Stimulated activated CD8-positive, alpha-beta memory T cell treated with anti-CD3 and anti-CD28 coated beads, Interleukin-7, amount 100 ng/mL, for 1 hour (primary cell): ENCODE measurements at regions not wholly inside any gene's neighbourhood (a gene's known extent, or its start where the extent isn't known, plus 50 kb on each side); places are given as distances from the start of the nearest gene placed in this dataset.
"Not testable (repeated sequence)": the region's sequence is repeated elsewhere in the genome, so short reads cannot be mapped to it uniquely, and the experiment has no call there.

Experiments
- DNase-seq, 2 donors: peaks; one replicate each; pipeline ENCODE4 v3.0.0-alpha.2; 2020; ENCODE audit warnings: low read depth in 2 of 2

DNA sequence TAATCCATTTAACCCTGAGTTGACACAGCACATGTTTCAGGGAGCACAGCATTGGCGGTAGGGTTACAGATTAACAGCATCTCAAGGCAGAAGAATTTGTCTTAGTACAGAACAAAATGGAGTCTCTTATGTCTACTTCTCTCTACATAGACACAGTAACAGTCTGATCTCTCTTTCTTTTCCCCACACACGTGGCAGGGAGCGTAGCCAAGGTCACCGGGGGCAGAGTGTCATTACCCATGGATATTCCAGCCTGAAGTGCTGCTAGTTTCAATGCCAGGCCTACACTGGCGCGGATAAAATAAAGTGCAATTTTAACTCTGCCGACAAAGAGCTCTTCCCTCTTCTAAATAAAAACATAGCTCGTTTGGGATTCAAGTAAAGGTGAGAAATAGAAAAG, 366.3 kb upstream of the SGCG start:
- not testable (repeated sequence) for DNase-seq

DNA sequence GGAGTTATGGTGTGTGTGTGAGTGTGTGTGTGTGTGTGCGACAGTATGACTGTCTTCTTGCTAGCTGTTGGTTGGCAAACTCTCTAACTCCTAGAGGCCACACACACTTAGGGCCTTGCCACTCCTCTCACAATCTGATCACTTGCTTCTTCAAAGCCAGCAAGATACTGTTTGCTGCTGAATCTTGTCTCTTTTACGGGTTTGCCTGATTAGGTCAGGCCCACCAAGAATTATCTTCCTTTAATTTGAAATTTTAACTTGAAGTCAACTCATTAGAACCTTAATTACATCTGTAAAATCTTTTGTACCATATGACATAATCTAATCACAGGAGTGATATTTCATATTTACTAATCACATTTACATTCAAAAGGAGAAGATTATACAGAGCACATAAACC, 359.2 kb upstream of the SGCG start:
- no peak for DNase-seq

DNA sequence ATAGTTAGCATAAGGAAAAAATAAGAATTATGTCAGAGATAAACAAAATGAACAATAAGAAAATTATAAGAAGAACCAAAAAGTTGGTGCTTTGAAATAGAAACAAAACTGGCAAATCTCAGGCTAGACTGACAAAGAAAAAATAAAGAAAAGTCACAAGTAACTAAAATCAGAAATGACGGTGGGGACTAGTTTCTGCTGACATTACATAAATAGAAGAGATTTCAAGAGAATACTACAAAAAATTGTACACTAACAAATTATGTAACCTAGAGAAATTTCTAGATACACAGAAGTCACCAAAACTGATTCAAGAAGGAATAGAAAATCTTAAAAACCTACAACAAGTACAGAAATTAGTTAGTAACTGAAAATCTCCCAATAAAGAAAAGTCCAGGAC, 355.6 kb upstream of the SGCG start:
- DNase-seq = no peak

DNA sequence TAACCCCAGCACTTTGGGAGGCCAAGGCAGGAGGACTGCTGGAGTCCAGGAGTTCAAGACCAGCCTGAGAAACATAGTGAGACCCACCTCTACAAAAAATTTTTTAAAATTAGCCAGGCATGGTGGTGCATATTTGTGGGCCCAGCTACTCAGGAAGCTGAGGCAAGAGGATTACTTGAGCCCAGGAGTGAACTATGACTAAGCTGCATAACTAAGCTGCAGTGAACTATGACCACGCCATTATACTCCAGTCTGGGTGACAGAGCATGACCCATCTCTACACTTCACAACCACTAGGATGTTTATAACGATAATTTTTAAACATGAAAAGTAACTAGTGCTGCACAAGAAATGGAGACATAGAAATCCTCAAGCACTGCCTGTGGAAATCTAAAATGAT, 352.7 kb upstream of the SGCG start:
- DNase-seq = no peak

DNA sequence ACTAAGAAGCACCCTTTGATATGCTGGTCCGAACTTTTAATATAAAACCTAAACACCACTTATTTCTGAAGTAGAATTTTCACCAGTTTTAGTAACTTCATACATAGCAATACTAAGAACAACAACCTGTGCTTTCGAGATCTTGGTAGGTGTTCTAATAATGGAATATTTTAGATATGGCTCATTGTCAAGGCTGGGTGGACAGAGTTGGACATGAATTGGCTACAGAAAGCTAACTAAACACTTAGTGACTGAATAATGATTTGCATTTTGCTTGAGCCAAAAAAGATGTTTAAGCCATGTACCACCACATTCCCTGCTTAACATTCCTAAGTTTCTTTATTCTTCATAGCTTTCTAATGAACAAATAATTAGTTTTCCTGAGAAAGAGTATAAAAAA, 344.3 kb upstream of the SGCG start:
- DNase-seq = no peak

DNA sequence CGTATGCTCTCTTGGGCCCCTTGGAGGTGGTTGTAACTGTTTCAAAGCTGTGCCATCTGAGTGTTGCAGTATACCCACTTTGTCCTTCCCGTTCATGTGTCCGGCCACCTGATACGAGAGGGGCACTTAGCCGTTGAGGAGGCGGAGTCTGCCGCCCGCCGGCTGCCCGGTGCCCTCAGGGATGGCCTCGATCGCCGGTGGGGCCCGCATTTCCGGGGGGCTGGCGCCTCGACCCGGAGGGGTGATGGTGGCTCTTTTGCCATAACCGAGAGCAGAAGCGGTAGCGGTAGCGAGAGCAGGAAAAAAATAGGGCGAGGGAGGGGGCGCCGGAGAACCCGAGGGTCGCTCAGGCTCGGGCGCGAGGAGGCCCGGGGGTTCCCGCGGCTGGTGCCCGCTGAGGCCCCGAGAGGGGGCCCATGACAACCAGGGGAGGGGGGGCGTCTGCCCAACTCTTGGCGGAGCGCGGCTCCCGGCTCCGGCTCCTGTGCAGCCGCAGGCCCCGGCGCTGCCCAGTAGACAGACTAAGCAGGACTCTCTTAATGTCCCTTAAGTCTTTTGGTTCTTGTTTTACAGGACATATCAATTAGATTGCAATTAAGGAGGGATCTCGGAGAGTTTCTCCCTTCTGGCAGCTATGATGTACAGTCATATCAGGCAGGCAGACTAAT, 342.7 kb upstream of the SGCG start:
- DNase-seq = no peak

DNA sequence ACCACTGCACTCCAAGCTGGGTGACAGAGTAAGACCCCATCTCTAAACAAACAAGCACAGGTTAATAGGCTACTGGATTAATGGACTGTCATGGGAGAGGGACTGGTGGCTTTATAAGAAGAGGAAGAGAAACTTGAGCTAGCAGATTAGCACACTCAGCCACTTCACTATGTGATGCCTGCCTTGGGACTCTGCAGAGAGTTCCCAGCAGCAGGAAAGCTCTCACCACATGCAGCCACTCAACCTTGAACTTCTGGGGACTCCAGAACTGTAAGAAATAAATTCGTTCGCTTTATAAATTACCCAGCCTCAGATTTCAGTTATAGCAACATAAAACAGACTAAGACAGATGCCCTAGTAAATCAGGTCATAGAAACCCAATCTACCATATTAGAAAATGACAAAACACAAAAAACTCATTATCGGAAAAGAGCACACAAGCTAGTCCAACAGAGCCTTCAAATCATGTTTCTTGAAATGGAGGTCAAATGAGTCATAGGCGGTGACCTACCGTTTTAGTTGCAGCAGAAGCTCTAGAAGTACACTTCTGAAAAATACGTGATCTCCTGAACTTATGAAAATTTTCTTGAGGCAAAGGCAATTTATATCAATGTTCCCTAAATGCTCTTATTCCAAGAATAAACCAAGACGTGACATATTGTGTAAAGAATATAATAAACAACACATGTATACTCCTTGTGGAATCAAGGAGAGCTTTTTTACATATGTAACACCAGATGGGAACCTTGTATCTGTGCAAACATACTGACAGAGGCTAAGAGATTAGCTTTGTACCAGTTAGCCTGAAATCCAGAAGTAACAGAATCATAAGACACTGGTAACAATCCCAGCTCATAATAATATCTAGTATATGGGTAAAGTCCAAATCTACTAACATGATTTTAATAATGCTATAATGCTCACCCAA, 340.9 kb upstream of the SGCG start:
- no peak for DNase-seq

DNA sequence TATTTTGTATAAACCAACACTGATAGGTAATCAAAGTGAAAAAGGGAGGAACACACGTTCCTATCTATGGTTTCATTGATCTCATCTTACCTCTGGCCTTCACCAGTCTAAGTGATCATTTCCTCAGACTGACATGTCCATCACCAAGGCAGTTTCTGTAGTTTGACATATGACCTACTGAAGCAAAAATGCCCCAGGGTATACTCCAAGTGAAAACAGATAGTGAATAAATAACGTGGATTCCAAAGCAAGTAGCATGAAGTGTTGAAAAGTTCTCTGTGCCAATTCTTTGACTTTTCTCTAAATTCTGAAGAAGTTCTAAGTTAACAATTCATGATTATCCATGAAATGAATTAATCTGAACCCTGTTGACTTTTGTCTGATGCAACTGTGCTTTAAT, 334.2 kb upstream of the SGCG start:
- DNase-seq = no peak

DNA sequence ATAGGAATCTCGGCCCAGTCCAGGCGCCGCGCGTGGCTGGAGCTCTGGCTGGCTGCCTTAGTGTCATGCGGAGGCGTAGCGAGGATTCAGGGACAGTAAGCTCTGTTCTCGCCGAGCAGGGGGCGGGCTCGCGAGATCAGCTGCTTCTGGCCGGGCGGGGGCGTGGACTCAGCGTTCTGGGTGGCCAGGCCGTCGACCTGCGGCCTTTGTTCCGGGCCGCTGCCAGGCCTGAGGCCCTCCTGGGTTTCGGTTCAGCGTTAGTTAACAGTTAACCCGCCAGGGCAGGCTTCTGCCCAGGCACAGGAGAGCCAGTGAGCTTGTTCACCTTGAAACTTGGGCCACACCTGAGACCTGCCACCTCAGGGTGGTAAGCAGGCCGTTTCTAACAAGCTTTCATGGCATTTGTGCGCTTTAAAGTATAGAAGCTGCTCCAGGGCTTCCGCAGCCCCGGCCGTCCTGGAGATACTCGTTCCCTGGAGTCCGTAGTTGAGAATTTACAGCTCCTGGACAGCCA, 332.2 kb upstream of the SGCG start:
- no peak for DNase-seq

DNA sequence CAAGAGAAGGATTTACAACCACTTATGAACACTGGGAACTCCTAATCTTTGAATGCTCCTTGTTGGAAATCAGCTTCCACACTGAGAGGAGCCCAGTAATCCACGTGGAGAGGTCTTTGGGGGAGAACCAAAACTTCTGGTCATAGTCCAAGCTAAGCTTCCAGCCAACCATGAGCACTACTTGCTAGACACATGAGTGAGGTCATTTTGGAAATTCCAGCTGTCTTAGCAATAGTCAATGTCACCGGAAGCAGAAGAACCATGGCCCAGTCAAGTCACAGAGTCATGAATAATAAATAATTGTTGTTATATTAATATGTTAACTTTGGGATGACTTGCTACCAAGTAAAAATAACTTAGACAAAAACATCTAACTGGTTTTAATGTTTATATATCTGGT, 324.9 kb upstream of the SGCG start:
- no peak for DNase-seq

DNA sequence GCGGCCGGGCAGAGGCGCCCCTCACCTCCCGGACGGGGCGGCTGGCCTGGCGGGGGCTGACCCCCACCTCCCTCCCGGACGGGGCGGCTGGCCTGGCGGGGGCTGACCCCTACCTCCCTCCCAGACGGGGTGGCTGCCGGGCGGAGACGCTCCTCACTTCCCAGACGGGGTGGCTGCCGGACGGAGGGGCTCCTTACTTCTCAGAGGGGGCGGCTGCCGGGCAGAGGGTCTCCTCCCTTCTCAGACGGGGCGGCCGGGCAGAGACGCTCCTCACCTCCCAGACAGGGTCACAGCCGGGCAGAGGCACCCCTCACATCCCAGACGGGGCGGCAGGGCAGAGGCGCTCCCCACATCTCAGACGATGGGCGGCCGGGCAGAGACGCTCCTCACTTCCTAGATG, 321.8 kb upstream of the SGCG start:
- DNase-seq = not testable (repeated sequence)

DNA sequence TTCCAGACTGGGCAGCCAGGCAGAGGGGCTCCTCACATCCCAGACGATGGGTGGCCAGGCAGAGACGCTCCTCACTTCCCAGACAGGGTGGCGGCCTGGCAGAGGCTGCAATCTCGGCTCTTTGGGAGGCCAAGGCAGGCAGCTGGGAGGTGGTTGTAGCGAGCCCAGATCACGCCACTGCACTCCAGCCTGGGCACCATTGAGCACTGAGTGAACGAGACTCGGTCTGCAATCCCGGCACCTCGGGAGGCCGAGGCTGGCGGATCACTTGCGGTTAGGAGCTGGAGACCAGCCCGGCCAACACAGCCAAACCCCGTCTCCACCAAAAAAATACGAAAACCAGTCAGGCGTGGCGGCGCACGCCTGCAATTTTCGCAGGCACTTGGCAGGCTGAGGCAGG, 321.4 kb upstream of the SGCG start:
- not testable (repeated sequence) for DNase-seq

DNA sequence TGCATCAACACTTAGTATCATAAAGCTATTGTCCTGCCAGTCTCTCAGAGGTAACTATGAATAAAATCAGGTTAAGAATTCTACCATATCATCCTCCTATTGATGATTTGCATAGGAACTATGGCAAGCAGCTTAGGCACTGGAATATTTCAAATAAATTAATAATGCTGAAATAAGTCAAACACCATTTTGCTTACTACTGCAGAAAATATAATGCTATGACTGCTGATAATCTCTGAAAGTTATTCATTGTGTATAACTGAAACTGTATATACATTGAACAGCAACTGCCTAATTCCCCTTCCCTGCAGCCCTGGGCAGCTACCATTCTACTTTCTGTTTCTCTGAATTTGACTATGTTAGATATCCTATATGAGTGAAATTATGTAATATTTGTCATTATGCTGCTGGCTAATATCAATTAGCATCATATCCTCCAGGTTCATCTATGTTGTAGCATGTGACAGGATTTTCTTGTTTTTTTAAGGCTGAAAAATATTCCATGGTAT, 318.8 kb upstream of the SGCG start:
- no peak for DNase-seq

DNA sequence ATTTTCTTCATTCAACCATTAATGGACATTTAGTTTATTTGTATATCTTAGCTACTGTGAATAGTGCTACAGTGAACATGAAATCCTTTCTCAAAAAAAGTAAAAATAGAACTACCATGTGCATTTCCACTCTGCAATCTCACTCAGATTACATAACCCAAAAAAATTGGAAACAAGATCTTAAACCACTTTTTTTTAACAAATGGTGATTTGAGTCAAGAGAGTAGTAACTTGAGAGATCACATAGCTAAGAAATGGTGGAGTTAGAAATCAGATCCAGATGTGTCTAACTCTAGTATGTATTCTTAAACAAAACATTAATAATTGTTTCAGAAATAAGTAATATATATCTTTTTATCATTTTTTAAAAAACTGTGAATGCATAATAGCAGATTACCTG, 318.3 kb upstream of the SGCG start:
- no peak for DNase-seq

DNA sequence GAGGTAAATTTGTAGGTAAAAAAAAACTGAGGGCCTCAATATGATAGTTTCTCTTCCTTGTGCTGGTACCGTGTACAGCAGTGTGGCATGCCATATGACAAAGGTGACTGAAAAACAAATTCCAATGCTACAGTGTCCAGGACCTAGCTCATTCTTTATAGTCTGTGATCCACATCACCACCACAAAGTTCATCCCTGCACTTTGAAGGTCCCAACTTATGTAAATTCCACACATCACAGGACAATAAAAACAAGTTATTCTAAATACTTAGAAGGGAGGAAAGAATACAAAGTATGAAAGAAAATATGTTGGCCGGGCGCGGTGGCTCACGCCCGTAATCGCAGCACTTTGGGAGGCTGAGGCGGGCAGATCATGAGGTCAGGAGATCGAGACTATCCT, 314.6 kb upstream of the SGCG start:
- DNase-seq = no peak

DNA sequence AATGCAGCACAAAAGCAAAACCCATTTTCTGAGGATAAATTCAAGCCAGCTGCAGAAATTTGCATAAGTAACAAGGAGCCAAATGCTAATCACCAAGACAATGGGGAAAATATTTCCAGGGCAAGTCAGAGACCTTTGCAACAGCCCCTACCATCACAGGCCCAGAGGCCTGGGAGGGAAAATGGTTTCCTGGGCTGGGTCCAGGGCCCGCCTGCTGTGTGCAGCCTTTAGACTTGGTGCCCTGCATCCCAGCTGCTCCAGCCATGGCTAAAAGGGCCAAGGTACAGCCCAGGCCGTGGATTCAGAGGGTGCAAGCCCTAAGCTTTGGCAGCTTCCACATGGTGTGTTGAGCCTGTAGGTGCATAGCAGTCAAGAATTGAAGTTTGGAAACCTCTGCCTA, 309.5 kb upstream of the SGCG start:
- DNase-seq = no peak

DNA sequence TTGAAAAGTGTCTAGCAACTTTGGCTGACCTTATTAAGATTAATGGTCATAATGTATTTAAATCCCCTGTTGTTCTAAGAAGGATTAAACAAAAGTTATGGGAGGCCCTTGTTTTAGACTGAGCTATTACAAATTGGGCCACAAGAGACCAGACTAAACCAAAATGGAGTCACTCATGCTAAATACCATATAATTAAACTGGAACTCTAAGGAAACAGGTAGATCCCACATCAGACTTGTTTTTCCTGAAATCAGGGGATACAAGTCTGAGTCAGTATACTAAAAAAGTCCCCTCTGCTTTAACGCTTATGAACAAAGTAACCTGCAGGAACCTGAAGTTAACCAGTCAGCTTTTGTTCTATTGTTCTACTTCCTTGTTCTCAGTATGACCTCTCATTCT, 305.9 kb upstream of the SGCG start:
- no peak for DNase-seq

DNA sequence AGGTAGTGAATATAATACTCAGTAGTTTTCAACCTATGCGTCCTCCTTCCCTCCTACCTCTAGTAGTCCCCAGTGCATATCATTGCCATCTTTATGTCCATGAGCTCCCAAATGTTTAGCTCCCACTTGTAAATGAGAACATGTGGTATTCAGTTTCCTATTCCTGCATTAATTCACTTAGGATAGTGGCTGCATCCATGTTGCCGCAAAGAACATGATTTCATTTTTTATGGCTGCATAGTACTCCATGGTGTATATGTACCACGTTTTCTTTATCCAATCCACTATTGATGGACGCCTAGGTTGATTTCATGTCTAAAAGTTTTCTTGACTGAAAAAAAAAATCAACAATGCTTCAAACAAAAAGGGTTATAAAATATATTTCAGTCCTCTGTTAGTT, 303.4 kb upstream of the SGCG start:
- DNase-seq = no peak

DNA sequence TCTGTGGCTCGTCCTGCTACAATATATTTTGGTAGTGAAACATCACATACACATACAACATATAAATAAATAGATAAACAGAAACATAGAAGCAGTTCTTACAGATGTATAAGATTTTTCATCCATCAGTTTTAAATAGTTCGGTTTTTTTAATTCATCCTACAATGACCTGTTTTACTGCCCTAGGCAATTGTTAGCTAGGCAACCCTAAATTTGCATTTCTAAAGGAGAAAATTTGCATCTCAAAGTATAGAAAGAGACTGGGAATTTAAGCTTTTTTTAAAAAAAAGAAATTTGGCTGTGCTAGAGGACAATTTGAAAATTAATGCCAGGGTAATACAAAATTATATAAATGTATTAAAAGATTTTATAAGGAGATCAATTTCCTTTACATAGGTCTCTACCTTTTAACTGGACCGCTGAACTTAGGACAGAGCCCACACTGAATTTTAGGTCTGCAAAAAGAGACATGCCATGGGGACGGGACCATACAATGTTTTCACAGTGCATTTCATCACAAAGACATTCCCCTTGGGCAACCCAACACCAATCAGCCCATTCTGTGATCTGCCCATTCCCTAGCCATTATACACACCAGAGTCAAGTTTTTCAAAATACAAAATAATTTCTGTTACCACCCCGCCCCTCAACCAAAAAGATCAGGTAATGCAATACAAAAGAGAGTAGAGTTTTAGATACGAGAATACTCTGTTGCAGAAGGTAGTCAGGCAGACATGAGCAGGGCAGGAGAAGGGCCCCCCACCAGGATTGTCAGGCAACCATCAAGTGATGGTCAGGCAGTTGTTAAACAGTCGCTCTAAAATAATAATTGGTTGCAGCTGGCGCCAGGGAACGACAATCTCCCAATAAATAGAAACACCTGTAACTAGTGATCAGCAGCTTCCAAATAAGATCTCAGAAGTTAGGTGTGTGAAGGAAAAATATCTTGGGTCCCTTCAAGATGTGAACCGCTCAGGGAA, 299.7 kb upstream of the SGCG start:
- DNase-seq = no peak

DNA sequence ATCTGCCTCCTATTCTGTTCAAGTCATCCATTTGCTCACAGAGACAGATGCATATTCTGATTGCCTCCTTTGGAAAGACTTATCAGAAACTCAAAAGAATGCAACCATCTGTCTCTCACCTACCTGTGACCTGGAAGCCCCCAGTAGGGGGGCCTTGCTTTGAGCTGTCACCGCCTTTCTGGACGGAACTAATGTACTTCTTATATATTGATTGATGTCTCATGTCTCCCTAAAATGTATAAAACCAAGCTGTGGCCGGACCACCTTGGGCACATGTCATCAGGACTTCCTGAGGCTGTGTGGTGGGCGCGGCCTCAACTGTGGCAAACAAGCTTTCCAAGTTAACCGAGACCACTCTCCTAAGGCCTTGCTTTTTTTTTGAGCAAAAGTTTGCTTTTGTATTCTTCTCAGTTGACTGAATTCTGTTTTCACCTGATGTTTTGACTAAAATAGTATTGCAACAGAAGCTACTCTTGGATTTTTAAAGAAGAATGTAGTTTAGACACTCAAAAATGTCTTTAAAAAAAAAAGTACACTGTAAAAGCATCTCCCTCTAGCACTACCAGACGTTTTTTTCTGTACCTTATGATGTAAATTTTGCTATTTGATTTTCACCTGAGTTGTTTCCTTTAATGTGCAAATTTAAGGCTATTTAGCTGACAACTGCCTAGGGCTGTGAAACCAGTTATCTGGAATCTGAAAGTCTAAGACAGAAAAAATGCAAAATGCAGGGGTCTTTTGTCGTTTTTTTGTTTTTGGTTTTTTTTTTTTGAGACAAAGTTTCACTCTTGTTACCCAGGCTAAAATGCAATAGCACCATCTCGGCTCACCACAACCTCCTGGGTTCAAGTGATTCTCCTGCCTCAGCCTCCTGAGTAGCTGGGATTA, 298.8 kb upstream of the SGCG start:
- not testable (repeated sequence) for DNase-seq
